H9 (cell line): ENCODE measurements at regions not wholly inside any gene's neighbourhood (a gene's known extent, or its start where the extent isn't known, plus 50 kb on each side); places are given as distances from the start of the nearest gene placed in this dataset.

Experiments used
- DNase-seq: peaks from one replicate; pipeline ENCODE4 v3.0.0-alpha.2; 2017
- H2AFZ ChIP-seq: one replicate; pipeline ENCODE4 v1.6.1; 2013; ENCODE audit warnings: mild to moderate bottlenecking, low read length, control low read depth, moderate library complexity
- H2AK5ac ChIP-seq: 2 replicates; pipeline ENCODE4 v1.6.1; 2013; ENCODE audit warnings: low read length, control low read depth, mixed read lengths; ENCODE audit not compliant: insufficient read length
- H2BK120ac ChIP-seq: one replicate; pipeline ENCODE4 v1.6.1; 2013; ENCODE audit warnings: low read depth, mild to moderate bottlenecking, low read length, control low read depth, inconsistent platforms; ENCODE audit not compliant: poor library complexity, severe bottlenecking
- H2BK12ac ChIP-seq: 2 replicates; pipeline ENCODE4 v1.6.1; 2013; ENCODE audit warnings: low read length, control low read depth, mixed read lengths, low read depth; ENCODE audit not compliant: insufficient read length
- H2BK15ac ChIP-seq: 2 replicates; pipeline ENCODE4 v1.6.1; 2013; ENCODE audit warnings: low read depth, low read length, control low read depth
- H2BK20ac ChIP-seq: one replicate; pipeline ENCODE4 v1.6.1; 2013; ENCODE audit warnings: low read depth, mild to moderate bottlenecking, low read length, control low read depth, inconsistent platforms; ENCODE audit not compliant: poor library complexity, severe bottlenecking
- H2BK5ac ChIP-seq: 2 replicates; pipeline ENCODE4 v1.6.1; 2013; ENCODE audit warnings: low read length, control low read depth, mixed read lengths; ENCODE audit not compliant: insufficient read length
- H3K14ac ChIP-seq: 2 replicates; pipeline ENCODE4 v1.6.1; 2013; ENCODE audit warnings: low read length, control low read depth; ENCODE audit not compliant: insufficient read depth
- H3K18ac ChIP-seq: 2 replicates; pipeline ENCODE4 v1.6.1; 2013; ENCODE audit warnings: low read depth, mild to moderate bottlenecking, mixed read lengths, low read length, control low read depth; ENCODE audit not compliant: insufficient read length
- H3K23ac ChIP-seq: 2 replicates; pipeline ENCODE4 v1.6.1; 2013; ENCODE audit warnings: low read length, control low read depth, mixed read lengths, low read depth; ENCODE audit not compliant: insufficient read length
- H3K23me2 ChIP-seq: 2 replicates; pipeline ENCODE4 v1.6.1; 2013; ENCODE audit warnings: low read depth, mild to moderate bottlenecking, mixed read lengths, low read length, control low read depth; ENCODE audit not compliant: insufficient read length, poor library complexity, severe bottlenecking
- H3K27ac ChIP-seq: 2 replicates; pipeline ENCODE4 v1.5.1; 2013; ENCODE audit warnings: low read length, control low read depth, mixed read lengths, low read depth; ENCODE audit not compliant: insufficient read length
- H3K27me3 ChIP-seq: 2 replicates; pipeline ENCODE4 v1.6.1; 2013; ENCODE audit warnings: low read length, control low read depth, inconsistent platforms; ENCODE audit not compliant: insufficient read depth
- H3K4ac ChIP-seq: 2 replicates; pipeline ENCODE4 v1.6.1; 2013; ENCODE audit warnings: low read depth, mild to moderate bottlenecking, control low read depth, inconsistent platforms, low read length, moderate library complexity
- H3K4me1 ChIP-seq: 2 replicates; pipeline ENCODE4 v1.6.1; 2013; ENCODE audit warnings: low read length, control low read depth, inconsistent platforms; ENCODE audit not compliant: insufficient read depth
- H3K4me2 ChIP-seq: 2 replicates; pipeline ENCODE4 v1.6.1; 2013; ENCODE audit warnings: low read length, control low read depth, mixed read lengths; ENCODE audit not compliant: insufficient read length, insufficient read depth
- H3K56ac ChIP-seq: 2 replicates; pipeline ENCODE4 v1.6.1; 2013; ENCODE audit warnings: low read depth, mild to moderate bottlenecking, mixed read lengths, low read length, control low read depth; ENCODE audit not compliant: insufficient read length
- H3K79me1 ChIP-seq: 2 replicates; pipeline ENCODE4 v1.6.1; 2013; ENCODE audit warnings: low read depth, mild to moderate bottlenecking, moderate library complexity, low read length, control low read depth, inconsistent platforms; ENCODE audit not compliant: insufficient read depth, poor library complexity, severe bottlenecking
- H3K79me2 ChIP-seq: 2 replicates; pipeline ENCODE4 v1.6.1; 2013; ENCODE audit warnings: low read length, control low read depth, inconsistent platforms; ENCODE audit not compliant: insufficient read depth
- H3K9ac ChIP-seq: 2 replicates; pipeline ENCODE4 v1.6.1; 2013; ENCODE audit warnings: low read length, control low read depth, mixed read lengths; ENCODE audit not compliant: insufficient read length; ENCODE audit errors: extremely low read depth
- H3K9me3 ChIP-seq: one replicate; pipeline ENCODE4 v1.6.1; 2013; ENCODE audit warnings: low read depth, low read length, inconsistent platforms; ENCODE audit not compliant: control insufficient read depth
- H3T11ph ChIP-seq: one replicate; pipeline ENCODE4 v1.6.1; 2013; ENCODE audit warnings: mild to moderate bottlenecking, low read length, control low read depth, inconsistent platforms
- H4K20me1 ChIP-seq: one replicate; pipeline ENCODE4 v1.6.1; 2013; ENCODE audit not compliant: control insufficient read depth, insufficient read length, insufficient read depth
- H4K5ac ChIP-seq: 2 replicates; pipeline ENCODE4 v1.6.1; 2013; ENCODE audit warnings: low read depth, mild to moderate bottlenecking, mixed read lengths, low read length, control low read depth; ENCODE audit not compliant: insufficient read length
- H4K8ac ChIP-seq: replicated peaks from 2 replicates; pipeline ENCODE4 v1.6.1; 2013; ENCODE audit warnings: low read length, control low read depth, mixed read lengths, low read depth; ENCODE audit not compliant: insufficient read length
- H4K91ac ChIP-seq: 2 replicates; pipeline ENCODE4 v1.6.1; 2013; ENCODE audit warnings: low read depth, mild to moderate bottlenecking, moderate library complexity, mixed read lengths, low read length, control low read depth; ENCODE audit not compliant: insufficient read length
- H3K27ac Mint-ChIP-seq, 3 experiments: 2 replicates in 2 of 3; 3 replicates in 1 of 3; pipeline ENCODE4 v1.8.0; 2020 to 2021; ENCODE audit warnings: mixed read lengths in 3 of 3, mild to moderate bottlenecking in 1 of 3, moderate library complexity in 1 of 3
- H3K27me3 Mint-ChIP-seq: 2 replicates; pipeline ENCODE4 v1.8.0; 2021; ENCODE audit warnings: low read depth, mild to moderate bottlenecking, moderate library complexity, mixed read lengths
- H3K36me3 Mint-ChIP-seq, 3 experiments: 2 replicates in 2 of 3; 3 replicates in 1 of 3; pipeline ENCODE4 v1.8.0; 2020 to 2021; ENCODE audit warnings: low read depth in 3 of 3, mixed read lengths in 3 of 3; ENCODE audit not compliant: insufficient read depth in 1 of 3
- H3K4me1 Mint-ChIP-seq, 2 experiments: 2 replicates each; pipeline ENCODE4 v1.8.0; 2020; ENCODE audit warnings: mixed read lengths in 2 of 2
- H3K4me3 Mint-ChIP-seq, 2 experiments: 2 replicates in 1 of 2; 3 replicates in 1 of 2; pipeline ENCODE4 v1.8.0; 2020 to 2021; ENCODE audit warnings: mild to moderate bottlenecking in 2 of 2, mixed read lengths in 2 of 2, moderate library complexity in 1 of 2
- H3K9me3 Mint-ChIP-seq, 2 experiments: 2 replicates in 1 of 2; 3 replicates in 1 of 2; pipeline ENCODE4 v1.8.0; 2020; ENCODE audit warnings: mild to moderate bottlenecking in 2 of 2, mixed read lengths in 2 of 2, moderate library complexity in 1 of 2
- WGBS: extraction: QIAGEN DNeasy Blood & Tissue Kit; methylation state at CpG from one replicate; pipeline ENCODE4 v1.1.7; 2013; ENCODE audit warnings: missing lambda C conversion rate, low lambda C conversion rate, mixed read lengths; ENCODE audit not compliant: insufficient read length; ENCODE audit errors: extremely low coverage; 5-methylcytosine and 5-hydroxymethylcytosine counted together
- TF ChIP-seq, protein P1 (sequence below): fragments of 200-600 bp; sonication (generic); conservative IDR thresholded peaks from 3 replicates; pipeline ENCODE4 v1.8.0; 2021; ENCODE audit warnings: antibody characterized with exemption, mild to moderate bottlenecking

GRCh38 chr3:178415384-178415783 is 120.9 kb upstream of the KCNMB2 start:
- Histone ChIP-seq H4K91ac (no peak overlapping the region), H3K4ac (no peak overlapping the region), H3K23me2 (no peaks in the 10 kb centered on the region), H4K5ac (no peak overlapping the region), H3K56ac (no peak overlapping the region), H4K8ac (no peak overlapping the region), H3K4me2 (no peak overlapping the region), H2BK20ac (no peak overlapping the region), H3K27me3 (no peaks in the 10 kb centered on the region), H3K79me2 (no peaks in the 10 kb centered on the region), H3K4me1 (no peaks in the 10 kb centered on the region), H3T11ph (no peak overlapping the region), H2BK5ac (no peak overlapping the region), H3K9me3 (no peaks in the 10 kb centered on the region), H2AFZ (no peak overlapping the region), H3K79me1 (no peaks in the 10 kb centered on the region), H4K20me1 (no peaks in the 10 kb centered on the region), H2BK12ac (no peak overlapping the region), H3K14ac (no peak overlapping the region), H3K9ac (no peak overlapping the region), H3K27ac (no peak overlapping the region), H2BK15ac (no peak overlapping the region), H2BK120ac (no peak overlapping the region), H3K23ac (no peak overlapping the region), H3K18ac (no peak overlapping the region), H2AK5ac (no peak overlapping the region)
- Mint-ChIP-seq H3K36me3 (no peaks in the 10 kb centered on the region), H3K4me3 (no peak overlapping the region), H3K27ac (no peak overlapping the region), H3K9me3 (no peaks in the 10 kb centered on the region), H3K4me1 (peaks cover 0 to 3% of the 10 kb centered on the region in 2 experiments; a peak in 1 of 4 replicates), H3K27me3 (no peaks in the 10 kb centered on the region)
- TF ChIP-seq, protein P1, sequence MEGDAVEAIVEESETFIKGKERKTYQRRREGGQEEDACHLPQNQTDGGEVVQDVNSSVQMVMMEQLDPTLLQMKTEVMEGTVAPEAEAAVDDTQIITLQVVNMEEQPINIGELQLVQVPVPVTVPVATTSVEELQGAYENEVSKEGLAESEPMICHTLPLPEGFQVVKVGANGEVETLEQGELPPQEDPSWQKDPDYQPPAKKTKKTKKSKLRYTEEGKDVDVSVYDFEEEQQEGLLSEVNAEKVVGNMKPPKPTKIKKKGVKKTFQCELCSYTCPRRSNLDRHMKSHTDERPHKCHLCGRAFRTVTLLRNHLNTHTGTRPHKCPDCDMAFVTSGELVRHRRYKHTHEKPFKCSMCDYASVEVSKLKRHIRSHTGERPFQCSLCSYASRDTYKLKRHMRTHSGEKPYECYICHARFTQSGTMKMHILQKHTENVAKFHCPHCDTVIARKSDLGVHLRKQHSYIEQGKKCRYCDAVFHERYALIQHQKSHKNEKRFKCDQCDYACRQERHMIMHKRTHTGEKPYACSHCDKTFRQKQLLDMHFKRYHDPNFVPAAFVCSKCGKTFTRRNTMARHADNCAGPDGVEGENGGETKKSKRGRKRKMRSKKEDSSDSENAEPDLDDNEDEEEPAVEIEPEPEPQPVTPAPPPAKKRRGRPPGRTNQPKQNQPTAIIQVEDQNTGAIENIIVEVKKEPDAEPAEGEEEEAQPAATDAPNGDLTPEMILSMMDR = no peak
- WGBS = no CpG with 5 or more reads among the region's 8 CpGs
- no peak for DNase-seq
